IMR-90 (cell line): ENCODE measurements at regions not wholly inside any gene's neighbourhood (a gene's known extent, or its start where the extent isn't known, plus 50 kb on each side); places are given as distances from the start of the nearest gene placed in this dataset.
A peak's percentile ranks its signal among the peaks of the same experiment; 100 is the strongest.

Source experiments
- ATAC-seq: fragments of 200-7000 bp; cut with Tn5 transposase; 2 replicates; pipeline ENCODE4 v1.9.1; 2020; ENCODE audit warnings: low read depth, mild to moderate bottlenecking, moderate library complexity
- BruUV-seq: library from RNA; stranded (reverse); fragments of 400-500 nt; replicated peaks from 2 replicates; lab custom pipeline; 2021; lab: Mats Ljungman, UMichigan
- CTCF ChIA-PET: fragments of 300-600 bp; formaldehyde crosslinking; extraction: SDS; loops from one replicate; lab custom pipeline; 2021; ENCODE audit warnings: antibody characterized with exemption; lab: Yijun Ruan, JAX
- POLR2A ChIA-PET: fragments of 300-600 bp; sonication (Branson Sonifier 250); formaldehyde crosslinking; loops from one replicate; lab custom pipeline; 2022; ENCODE audit warnings: antibody characterized with exemption; ENCODE audit not compliant: unreplicated experiment; lab: Charles Lee
- DNase-seq: peaks from one replicate; pipeline ENCODE4 v3.0.0; 2013
- H2AFZ ChIP-seq: replicated peaks from 2 replicates; pipeline ENCODE3; 2013; ENCODE audit warnings: low read length, mild to moderate bottlenecking; ENCODE audit not compliant: poor library complexity
- H2AK5ac ChIP-seq: 2 replicates; pipeline ENCODE4 v1.6.1; 2013; ENCODE audit warnings: low read depth, low read length, inconsistent platforms
- H2AK9ac ChIP-seq: replicated peaks from 2 replicates; pipeline ENCODE3; 2013; ENCODE audit warnings: mild to moderate bottlenecking, low read depth, low read length, moderate library complexity; ENCODE audit not compliant: poor library complexity
- H2BK120ac ChIP-seq: 2 replicates; pipeline ENCODE4 v1.6.1; 2013; ENCODE audit warnings: low read depth, low read length, inconsistent platforms
- H2BK15ac ChIP-seq: 3 replicates; pipeline ENCODE4 v1.6.1; 2013; ENCODE audit warnings: low read depth, low read length, inconsistent platforms
- H2BK20ac ChIP-seq: 2 replicates; pipeline ENCODE4 v1.6.1; 2013; ENCODE audit warnings: low read depth, mild to moderate bottlenecking, inconsistent platforms, low read length, moderate library complexity
- H2BK5ac ChIP-seq: 2 replicates; pipeline ENCODE4 v1.6.1; 2013; ENCODE audit warnings: mild to moderate bottlenecking, low read depth, low read length, inconsistent platforms; ENCODE audit not compliant: poor library complexity, severe bottlenecking
- H3K14ac ChIP-seq: replicated peaks from 2 replicates; pipeline ENCODE4 v1.6.1; 2013; ENCODE audit warnings: low read depth, low read length, inconsistent platforms
- H3K18ac ChIP-seq: 2 replicates; pipeline ENCODE4 v1.6.1; 2013; ENCODE audit warnings: low read depth, low read length, control low read depth
- H3K23ac ChIP-seq: 2 replicates; pipeline ENCODE4 v1.6.1; 2013; ENCODE audit warnings: low read depth, low read length, inconsistent platforms
- H3K27ac ChIP-seq: 2 replicates; pipeline ENCODE4 v1.5.1; 2013; ENCODE audit warnings: mild to moderate bottlenecking, control low read depth, low read length; ENCODE audit not compliant: insufficient read depth
- H3K27me3 ChIP-seq: 2 replicates; pipeline ENCODE4 v1.6.1; 2013; ENCODE audit warnings: low read length; ENCODE audit not compliant: control insufficient read depth, insufficient read depth
- H3K36me3 ChIP-seq: 2 replicates; pipeline ENCODE4 v1.6.1; 2013; ENCODE audit warnings: low read length, mixed read lengths; ENCODE audit not compliant: control insufficient read depth, insufficient read depth
- H3K4ac ChIP-seq: 2 replicates; pipeline ENCODE4 v1.6.1; 2013; ENCODE audit warnings: low read depth, low read length, inconsistent platforms
- H3K4me1 ChIP-seq: 2 replicates; pipeline ENCODE4 v1.6.1; 2013; ENCODE audit warnings: low read length, mixed read lengths; ENCODE audit not compliant: control insufficient read depth, insufficient read depth
- H3K4me2 ChIP-seq: 2 replicates; pipeline ENCODE4 v1.6.1; 2013; ENCODE audit warnings: low read depth, mild to moderate bottlenecking, control low read depth, low read length, moderate library complexity
- H3K4me3 ChIP-seq: 2 replicates; pipeline ENCODE4 v1.5.1; 2013; ENCODE audit warnings: low read depth, mild to moderate bottlenecking, control low read depth, low read length, moderate library complexity; ENCODE audit not compliant: insufficient read depth
- H3K56ac ChIP-seq: 2 replicates; pipeline ENCODE4 v1.6.1; 2013; ENCODE audit warnings: low read length, inconsistent platforms; ENCODE audit not compliant: insufficient read depth; ENCODE audit errors: extremely low read depth
- H3K79me1 ChIP-seq, 2 experiments: 2 replicates each; pipeline ENCODE4 v1.6.1; 2013; ENCODE audit warnings: low read length in 2 of 2, inconsistent platforms in 1 of 2, low read depth in 1 of 2
- H3K9ac ChIP-seq: 2 replicates; pipeline ENCODE4 v1.6.1; 2013; ENCODE audit warnings: low read depth, low read length, control low read depth
- H3K9me1 ChIP-seq: 2 replicates; pipeline ENCODE4 v1.6.1; 2013; ENCODE audit warnings: low read length, inconsistent platforms; ENCODE audit not compliant: insufficient read depth
- H3K9me3 ChIP-seq: 2 replicates; pipeline ENCODE4 v1.6.1; 2013; ENCODE audit warnings: low read length; ENCODE audit not compliant: control insufficient read depth, insufficient read depth
- H4K20me1 ChIP-seq: 2 replicates; pipeline ENCODE4 v1.6.1; 2013; ENCODE audit warnings: low read length, inconsistent platforms; ENCODE audit not compliant: insufficient read depth
- H4K5ac ChIP-seq: 2 replicates; pipeline ENCODE4 v1.6.1; 2013; ENCODE audit warnings: mild to moderate bottlenecking, low read depth, low read length, control low read depth
- H4K8ac ChIP-seq, 2 experiments: 2 replicates each; pipeline ENCODE4 v1.6.1; 2013; ENCODE audit warnings: low read depth in 2 of 2, low read length in 2 of 2, control low read depth in 1 of 2, inconsistent platforms in 1 of 2
- H4K91ac ChIP-seq: 2 replicates; pipeline ENCODE4 v1.6.1; 2013; ENCODE audit warnings: low read depth, low read length, inconsistent platforms; ENCODE audit not compliant: insufficient read depth
- CEBPB ChIP-seq: IDR thresholded peaks from 2 replicates; pipeline ENCODE4 v1.6.1; 2012; ENCODE audit warnings: low read depth, low read length, improper control_type of control experiment
- MAZ ChIP-seq: IDR thresholded peaks from 2 replicates; pipeline ENCODE4 v1.6.1; 2012; ENCODE audit warnings: low read depth, mild to moderate bottlenecking, low read length, improper control_type of control experiment, moderate library complexity, borderline replicate concordance
- MXI1 ChIP-seq: IDR thresholded peaks from 2 replicates; pipeline ENCODE4 v1.6.1; 2012; ENCODE audit warnings: low read depth, mild to moderate bottlenecking, low read length, moderate library complexity, borderline replicate concordance
- WGBS, 2 experiments: methylation state at CpG; one replicate each; pipeline versions ENCODE4 v1.1.5 to v1.1.7; 2013; ENCODE audit warnings: missing lambda C conversion rate in 2 of 2; ENCODE audit not compliant: insufficient read length in 1 of 2; ENCODE audit errors: extremely low coverage in 2 of 2; 5-methylcytosine and 5-hydroxymethylcytosine counted together
- dilution Hi-C: fragments of 300-500 bp; cut with HindIII; formaldehyde crosslinking; loops from one replicate; pipeline ENCODE4 v1.14.3; 2018; ENCODE audit warnings: low sequenced_read_pairs; ENCODE audit not compliant: unreplicated experiment
- in situ Hi-C: fragments of 300-500 bp; cut with MboI; formaldehyde crosslinking; loops from 3 replicates; pipeline ENCODE4 v1.14.3; 2019; ENCODE audit warnings: low sequenced_read_pairs, inconsistent platforms, mixed read lengths
- intact Hi-C: fragments of 100-400 bp; cut with micrococcal nuclease; formaldehyde crosslinking; loops from 2 replicates; pipeline ENCODE4 v1.10.0; 2022

- intact Hi-C loops (no loop called here), in situ Hi-C loops (no loop called here), dilution Hi-C loops (no loop called here)
- no peak overlapping the region for H3K27ac ChIP-seq
- ATAC-seq, result no peak
- no peak overlapping the region for H3K18ac ChIP-seq
- H3K36me3 ChIP-seq, result no peaks in the 10 kb centered on the region
- no peak overlapping the region for H2BK5ac ChIP-seq
- H3K9me1 ChIP-seq, result no peaks in the 10 kb centered on the region
- H3K4me3 ChIP-seq, result no peak overlapping the region
- H2AFZ ChIP-seq, result no peak overlapping the region
- H3K56ac ChIP-seq, result no peak overlapping the region
- no peak overlapping the region for H3K9ac ChIP-seq
- H4K5ac ChIP-seq, result no peak overlapping the region
- H2BK20ac ChIP-seq, result no peak overlapping the region
- no peaks in the 10 kb centered on the region for H3K4me1 ChIP-seq
- H2AK9ac ChIP-seq, result no peak overlapping the region
- no peaks in the 10 kb centered on the region for H3K27me3 ChIP-seq
- no peak for DNase-seq
- H2BK15ac ChIP-seq, result no peak overlapping the region
- no peaks in the 10 kb centered on the region for H3K9me3 ChIP-seq
- H3K23ac ChIP-seq, result no peak overlapping the region
- BruUV-seq, result no TSS peak
- H3K4me2 ChIP-seq, result no peak overlapping the region
- no peaks in the 10 kb centered on the region for H3K79me1 ChIP-seq
- no peak overlapping the region for H3K4ac ChIP-seq
- no CpG with 5 or more reads among the region's 3 CpGs for WGBS, 2 experiments
- no peak overlapping the region for H4K8ac ChIP-seq
- H3K14ac ChIP-seq, result no peak overlapping the region
- no peak overlapping the region for H2AK5ac ChIP-seq
- TF ChIP-seq MXI1, result no peak
- peak; percentile 69 for TF ChIP-seq CEBPB
- no peak for TF ChIP-seq MAZ
- H4K20me1 ChIP-seq, result no peaks in the 10 kb centered on the region
- CTCF ChIA-PET, result interaction anchor here (0.6 kb wide), 1 partner anchor 146 kb away, joined by 5 read pairs; no protein-coding TSS in a partner anchor
- POLR2A ChIA-PET, result interaction anchor here (0.7 kb wide), 1 partner anchor 179 kb away, joined by 6 read pairs; no protein-coding TSS in a partner anchor
- no peak overlapping the region for H2BK120ac ChIP-seq
- no peak overlapping the region for H4K91ac ChIP-seq
Observed at GRCh38 chr3:78351334-78351733, 1311.4 kb downstream of the ROBO2 start.
